Fibroblast of lung (primary cell): ENCODE measurements at regions not wholly inside any gene's neighbourhood (a gene's known extent, or its start where the extent isn't known, plus 50 kb on each side); places are given as distances from the start of the nearest gene placed in this dataset.
A peak's percentile ranks its signal among the peaks of the same experiment; 100 is the strongest.

Experiments used
- DNase-seq, 2 donors: peaks; one replicate each; pipeline versions ENCODE4 v3.0.0 to v3.0.0-alpha.2; 2010; ENCODE audit warnings: low read depth in 2 of 2
- H2AFZ ChIP-seq: 2 replicates; pipeline ENCODE4 v1.5.1; 2012; ENCODE audit warnings: low read length, control low read depth, inconsistent platforms
- H3K27ac ChIP-seq: 2 replicates; pipeline ENCODE4 v1.5.1; 2011; ENCODE audit warnings: low read length, control low read depth; ENCODE audit not compliant: insufficient read depth
- H3K27me3 ChIP-seq: 2 replicates; pipeline ENCODE4 v1.5.1; 2011; ENCODE audit warnings: mild to moderate bottlenecking, low read length; ENCODE audit not compliant: control insufficient read depth, insufficient read depth
- H3K36me3 ChIP-seq: 2 replicates; pipeline ENCODE4 v1.5.1; 2011; ENCODE audit warnings: low read length; ENCODE audit not compliant: control insufficient read depth, insufficient read depth
- H3K4me1 ChIP-seq: 2 replicates; pipeline ENCODE4 v1.5.1; 2011; ENCODE audit warnings: low read length; ENCODE audit not compliant: control insufficient read depth, insufficient read depth; ENCODE audit errors: extremely low read depth
- H3K4me2 ChIP-seq: 2 replicates; pipeline ENCODE4 v1.5.1; 2011; ENCODE audit warnings: low read length, control low read depth; ENCODE audit not compliant: insufficient read depth; ENCODE audit errors: extremely low read depth
- H3K4me3 ChIP-seq, 4 experiments: fragments of 200-600 bp in 1 of 4; sonication (generic) in 1 of 4; replicated peaks in 1 of 4; 2 replicates each; pipeline ENCODE4 v1.5.1; 2011 to 2016; ENCODE audit warnings: low read length in 4 of 4, low read depth in 3 of 4, mild to moderate bottlenecking in 3 of 4, control low read depth in 2 of 4, inconsistent platforms in 1 of 4, mixed read lengths in 1 of 4; ENCODE audit not compliant: insufficient read depth in 1 of 4; ENCODE audit errors: control extremely low read depth in 1 of 4
- H3K79me2 ChIP-seq: 2 replicates; pipeline ENCODE4 v1.5.1; 2012; ENCODE audit warnings: mild to moderate bottlenecking, low read length, inconsistent platforms; ENCODE audit not compliant: control insufficient read depth, insufficient read depth
- H3K9ac ChIP-seq: 2 replicates; pipeline ENCODE4 v1.5.1; 2011; ENCODE audit warnings: mild to moderate bottlenecking, low read length, control low read depth; ENCODE audit not compliant: insufficient read depth
- H3K9me3 ChIP-seq: 2 replicates; pipeline ENCODE4 v1.5.1; 2012; ENCODE audit warnings: low read depth, low read length; ENCODE audit not compliant: control insufficient read depth, insufficient read depth
- H4K20me1 ChIP-seq: 2 replicates; pipeline ENCODE4 v1.5.1; 2011; ENCODE audit warnings: low read length; ENCODE audit not compliant: control insufficient read depth, insufficient read depth; ENCODE audit errors: extremely low read depth
- CTCF ChIP-seq, 2 donors: IDR thresholded peaks in 1 of 2; conservative IDR thresholded peaks in 1 of 2; 1 replicate in 1 of 2; 2 replicates in 1 of 2; pipeline ENCODE4 v1.5.1; 2011 to 2012; ENCODE audit warnings: low read length in 2 of 2, control low read depth in 1 of 2, inconsistent platforms in 1 of 2, low read depth in 1 of 2, mild to moderate bottlenecking in 1 of 2
- EZH2 ChIP-seq: IDR thresholded peaks from 2 replicates; pipeline ENCODE4 v1.5.1; 2012; ENCODE audit warnings: low read length, control low read depth, mild to moderate bottlenecking; ENCODE audit errors: missing control alignments

GRCh38 chr5:152501294-152501693 lies 96.2 kb upstream of the NMUR2 start:
- no peaks in the 10 kb centered on the region for H3K27me3 ChIP-seq
- no peak overlapping the region for H3K4me2 ChIP-seq
- H3K9me3 ChIP-seq, result no peaks in the 10 kb centered on the region
- no peak overlapping the region for H3K4me3 ChIP-seq
- no peaks in the 10 kb centered on the region for H3K36me3 ChIP-seq
- no peak overlapping the region for H3K27ac ChIP-seq
- no peak overlapping the region for H2AFZ ChIP-seq
- no peaks in the 10 kb centered on the region for H3K79me2 ChIP-seq
- no peak for DNase-seq
- TF ChIP-seq CTCF (conservative IDR thresholded peaks at IDR 0.05 in 1 of 2, IDR thresholded peaks at IDR 0.05 in 1 of 2; ENCODE audit: low read depth in 1 of 2, low read length in 2 of 2) (no peak), EZH2 (no peak)
- no peak overlapping the region for H3K9ac ChIP-seq
- H4K20me1 ChIP-seq, result no peaks in the 10 kb centered on the region
- H3K4me1 ChIP-seq, result no peaks in the 10 kb centered on the region

- H3K79me2 ChIP-seq, result no peaks in the 10 kb centered on the region
- no peak overlapping the region for H3K27ac ChIP-seq
- H3K9me3 ChIP-seq, result no peaks in the 10 kb centered on the region
- no peak overlapping the region for H2AFZ ChIP-seq
- no peak overlapping the region for H3K9ac ChIP-seq
- H4K20me1 ChIP-seq, result no peaks in the 10 kb centered on the region
- H3K36me3 ChIP-seq, result no peaks in the 10 kb centered on the region
- DNase-seq, result no peak
- no peaks in the 10 kb centered on the region for H3K27me3 ChIP-seq
- TF ChIP-seq CTCF (conservative IDR thresholded peaks at IDR 0.05 in 1 of 2, IDR thresholded peaks at IDR 0.05 in 1 of 2; ENCODE audit: low read depth in 1 of 2, low read length in 2 of 2) (no peak), EZH2 (no peak)
- no peaks in the 10 kb centered on the region for H3K4me1 ChIP-seq
- H3K4me2 ChIP-seq, result no peak overlapping the region
- H3K4me3 ChIP-seq, result no peak overlapping the region
These were observed 98.1 kb upstream of the NMUR2 start for GRCh38 chr5:152503206-152503605.

GRCh38 chr5:152505442-152506042 lies 100.5 kb upstream of the NMUR2 start:
- TF ChIP-seq EZH2 (no peak), CTCF (conservative IDR thresholded peaks at IDR 0.05 in 1 of 2, IDR thresholded peaks at IDR 0.05 in 1 of 2; ENCODE audit: low read depth in 1 of 2, low read length in 2 of 2) (peak; percentile 40 to 67)
- Histone ChIP-seq H3K4me3 (no peak overlapping the region), H3K9ac (no peak overlapping the region), H3K36me3 (no peaks in the 10 kb centered on the region), H3K4me2 (no peak overlapping the region), H3K4me1 (no peaks in the 10 kb centered on the region), H3K27me3 (no peaks in the 10 kb centered on the region), H3K9me3 (no peaks in the 10 kb centered on the region), H3K27ac (no peak overlapping the region), H4K20me1 (no peaks in the 10 kb centered on the region), H2AFZ (no peak overlapping the region), H3K79me2 (no peaks in the 10 kb centered on the region)
- peak; percentile 33 to 64 for DNase-seq
